H7 (cell line): ENCODE measurements at regions not wholly inside any gene's neighbourhood (a gene's known extent, or its start where the extent isn't known, plus 50 kb on each side); places are given as distances from the start of the nearest gene placed in this dataset.

ENCODE experiments used
- DNase-seq: peaks from one replicate; pipeline ENCODE4 v3.0.0; 2012
- H3K27me3 ChIP-seq: 2 replicates; pipeline ENCODE4 v1.6.0; 2011; ENCODE audit warnings: mild to moderate bottlenecking, low read length; ENCODE audit not compliant: control insufficient read depth, insufficient read depth
- H3K36me3 ChIP-seq: replicated peaks from 2 replicates; pipeline ENCODE4 v1.5.1; 2011; ENCODE audit warnings: low read length; ENCODE audit not compliant: control insufficient read depth, insufficient read depth
- H3K4me3 ChIP-seq: 2 replicates; pipeline ENCODE4 v1.5.1; 2011; ENCODE audit warnings: low read depth, mild to moderate bottlenecking, control low read depth, low read length, moderate library complexity; ENCODE audit not compliant: insufficient read depth

DNA sequence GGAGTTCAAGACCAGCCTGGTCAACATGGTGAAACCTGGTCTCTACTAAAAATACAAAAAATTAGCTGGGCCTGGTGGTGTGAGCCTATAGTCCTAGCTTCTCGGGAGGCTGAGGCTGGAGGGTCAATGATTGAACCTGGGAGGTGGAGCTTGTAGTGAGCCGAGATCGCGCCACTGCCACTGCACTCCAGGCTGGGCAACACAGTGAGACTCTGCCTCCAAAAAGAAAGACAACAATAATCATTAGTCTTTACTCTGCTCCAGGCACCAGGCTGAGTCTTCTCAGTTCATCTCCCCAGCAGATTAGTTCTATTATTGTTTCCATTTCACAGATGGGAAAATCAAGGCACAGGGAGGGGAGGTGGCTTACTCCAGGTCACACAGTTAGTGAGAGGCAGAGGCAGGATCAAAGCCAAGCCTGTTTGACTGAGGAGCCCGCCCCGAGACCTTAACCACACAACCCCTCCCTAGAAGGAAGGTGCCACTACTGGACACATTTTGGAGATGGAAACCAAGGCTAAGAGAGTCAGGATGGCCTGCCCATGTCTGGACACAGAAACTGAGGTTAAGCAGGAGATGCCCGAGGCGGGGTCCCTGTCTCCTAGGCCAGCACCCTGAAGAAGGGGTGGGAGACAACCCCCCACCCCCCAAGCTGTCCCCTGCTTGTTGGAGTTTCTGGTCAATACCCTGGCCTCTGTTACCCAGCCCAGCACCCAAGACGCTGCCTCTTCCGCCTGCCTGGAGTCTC is 75.8 kb downstream of the CEBPB start:
- Histone ChIP-seq H3K4me3 (no peak overlapping the region), H3K27me3 (no peaks in the 10 kb centered on the region), H3K36me3 (no peaks in the 10 kb centered on the region)
- no peak for DNase-seq

DNA sequence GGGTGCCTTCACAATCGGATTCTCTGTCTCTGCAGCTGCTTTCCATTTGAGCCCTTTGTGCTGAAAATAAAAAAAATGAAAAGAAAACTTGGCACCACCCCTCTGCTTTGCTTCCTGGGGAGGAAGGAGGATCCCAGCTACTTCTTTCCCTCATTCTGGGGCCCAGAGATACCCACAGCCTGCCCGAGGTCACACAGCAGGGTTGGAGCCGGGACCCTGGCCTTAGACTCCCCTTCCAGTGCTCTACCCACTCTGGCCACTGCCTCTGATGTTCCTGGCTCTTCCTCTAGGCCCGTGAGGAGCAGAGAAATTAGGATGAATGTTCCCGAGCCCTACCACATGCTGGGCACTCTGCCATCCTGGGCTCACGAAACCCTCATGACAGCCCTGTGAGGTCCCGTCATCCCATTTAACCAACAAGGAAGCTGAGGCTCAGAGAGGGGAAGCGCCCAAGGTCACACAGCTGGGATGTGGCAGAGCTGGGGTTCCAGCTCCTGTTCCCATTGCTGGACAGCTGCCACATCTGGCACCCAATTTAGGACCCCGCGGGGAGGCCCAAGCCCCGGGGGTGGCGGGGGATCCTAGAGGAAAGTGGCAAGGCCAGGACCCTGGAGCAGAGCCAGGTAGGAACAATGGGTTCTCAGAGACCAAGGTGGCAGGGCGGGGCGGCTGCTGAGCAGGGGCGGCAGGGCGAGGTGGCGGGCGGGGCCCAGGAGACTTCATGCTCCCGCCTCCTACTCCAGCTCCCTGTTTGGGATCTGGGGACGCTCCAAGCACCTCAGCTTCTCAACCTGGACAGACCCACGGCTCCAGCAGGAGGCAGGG is 76.6 kb downstream of the CEBPB start:
- Histone ChIP-seq H3K4me3 (no peak overlapping the region), H3K36me3 (no peaks in the 10 kb centered on the region), H3K27me3 (no peaks in the 10 kb centered on the region)
- peak; percentile 92 for DNase-seq

DNA sequence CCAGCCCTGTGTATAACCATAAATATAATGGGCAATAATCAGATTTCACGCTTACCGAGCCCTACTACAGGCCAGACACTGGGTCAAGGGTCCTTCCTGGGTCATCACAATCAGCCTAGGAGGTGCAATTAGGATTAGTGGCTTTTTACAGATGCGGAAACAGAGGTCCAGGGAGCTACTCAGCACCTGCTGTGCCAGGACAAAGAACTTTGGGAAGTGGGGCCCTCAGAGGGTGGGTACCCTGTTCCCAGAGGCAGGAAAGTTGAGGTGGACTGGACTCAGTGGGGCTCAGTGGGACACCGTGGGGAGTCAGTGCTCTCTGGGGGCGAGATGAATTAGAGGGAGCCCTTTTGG is 77.2 kb downstream of the CEBPB start:
- no peak for DNase-seq
- no peaks in the 10 kb centered on the region for H3K36me3 ChIP-seq
- H3K4me3 ChIP-seq, result no peak overlapping the region
- H3K27me3 ChIP-seq, result no peaks in the 10 kb centered on the region

DNA sequence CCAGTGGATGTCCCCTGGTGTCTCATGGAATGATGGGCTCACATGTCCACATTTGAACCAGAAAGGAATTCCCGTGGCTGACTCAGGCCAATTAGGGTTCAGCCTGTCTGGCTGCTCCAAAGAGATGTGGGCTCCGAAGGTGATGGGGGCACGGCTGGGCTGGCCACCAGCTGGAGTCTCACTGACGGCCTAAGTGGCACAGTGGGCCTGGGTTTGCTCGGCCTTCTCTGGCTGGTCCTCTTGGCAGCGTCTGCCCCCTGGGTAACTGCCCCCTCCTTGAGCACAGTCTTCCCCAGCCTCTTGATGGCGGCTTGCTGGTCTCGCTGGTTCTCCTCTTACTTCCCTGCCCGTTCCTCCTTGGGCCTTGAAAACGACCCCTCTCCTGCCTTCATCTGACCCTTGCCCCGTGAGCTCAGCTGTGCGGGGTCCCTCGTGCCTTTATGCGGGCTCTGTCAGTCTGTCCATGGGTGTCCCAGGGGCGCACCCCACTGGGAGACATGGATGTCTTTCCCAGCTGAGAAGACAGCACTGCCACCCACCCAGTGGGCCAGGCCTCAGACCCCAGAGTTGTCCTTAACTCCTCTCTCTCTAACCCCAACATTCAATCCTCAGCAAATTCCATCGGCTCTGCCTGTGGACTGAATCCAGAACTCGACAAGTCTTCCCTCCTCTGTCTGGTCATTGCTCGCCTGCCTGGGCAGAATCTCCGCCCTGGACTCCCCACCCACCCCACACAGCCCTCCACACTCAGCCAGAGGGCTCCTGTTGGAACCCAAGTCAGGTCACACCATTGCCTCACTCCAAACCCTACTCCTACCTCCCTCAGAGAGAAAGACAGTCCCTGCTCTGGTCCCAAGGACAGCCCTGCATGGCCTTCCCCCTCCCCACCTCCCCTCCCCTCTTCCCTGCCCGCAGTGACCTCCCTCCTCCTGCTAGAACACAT is 78.7 kb downstream of the CEBPB start:
- no peaks in the 10 kb centered on the region for H3K27me3 ChIP-seq
- no peak for DNase-seq
- no peaks in the 10 kb centered on the region for H3K36me3 ChIP-seq
- no peak overlapping the region for H3K4me3 ChIP-seq

DNA sequence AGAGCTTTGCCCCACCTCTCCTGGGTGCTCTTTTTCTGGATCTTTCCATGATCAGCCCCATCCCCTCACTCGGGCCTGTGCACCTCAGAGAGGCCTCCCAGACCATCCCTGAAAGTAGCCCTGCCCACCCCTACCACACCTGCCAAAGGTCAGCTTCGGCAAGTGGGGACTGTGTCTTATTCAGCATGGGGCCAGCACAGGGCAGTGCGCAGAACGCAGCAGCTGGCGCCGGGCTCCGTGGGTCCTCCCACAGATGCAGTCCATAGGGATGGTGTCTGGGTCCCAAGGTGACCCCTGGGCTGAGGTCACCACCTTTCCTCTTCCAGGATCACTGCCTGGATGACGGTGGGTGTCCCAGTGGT is 79.4 kb downstream of the CEBPB start:
- Histone ChIP-seq H3K36me3 (no peaks in the 10 kb centered on the region), H3K4me3 (no peak overlapping the region), H3K27me3 (no peaks in the 10 kb centered on the region)
- DNase-seq, result no peak

DNA sequence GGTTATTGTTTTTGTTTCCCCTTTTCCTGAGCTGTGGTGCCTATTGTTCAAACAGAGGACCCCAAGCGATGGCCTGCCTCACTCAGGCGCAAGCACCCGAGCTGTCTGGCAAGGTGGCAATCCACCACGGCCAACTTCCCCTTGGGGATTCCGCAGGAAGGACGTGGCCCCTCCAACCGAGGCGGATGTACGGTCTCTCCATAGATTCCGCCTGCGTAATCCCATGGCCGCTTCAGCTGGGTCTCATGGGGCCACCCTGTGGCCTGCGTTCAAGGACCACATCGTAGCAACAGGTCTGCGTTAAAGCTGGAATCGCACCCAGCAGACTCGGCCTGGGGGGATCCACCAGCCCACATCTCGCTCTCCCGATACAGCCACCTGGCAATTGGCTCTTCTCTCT is 79.9 kb downstream of the CEBPB start:
- H3K36me3 ChIP-seq, result no peaks in the 10 kb centered on the region
- H3K27me3 ChIP-seq, result no peaks in the 10 kb centered on the region
- no peak overlapping the region for H3K4me3 ChIP-seq
- no peak for DNase-seq

DNA sequence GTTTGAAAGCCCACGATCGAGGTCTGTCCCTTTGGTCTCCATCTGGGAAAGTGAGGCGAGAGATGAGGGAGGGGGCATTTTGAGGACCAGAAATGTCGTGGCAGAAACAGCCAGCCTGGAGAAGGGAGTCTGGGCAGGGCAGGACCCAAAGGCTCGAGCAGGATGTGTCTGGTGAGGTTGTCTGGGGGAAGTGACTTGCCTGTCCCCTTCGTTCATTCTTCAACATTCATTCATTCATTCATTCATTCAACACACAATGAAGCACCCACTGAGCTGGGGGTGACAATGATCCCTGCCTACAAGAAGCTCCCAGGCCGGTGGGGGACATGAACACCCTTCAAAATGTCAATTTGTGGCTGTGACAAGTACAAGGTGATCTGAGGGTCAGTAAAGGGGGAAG is 80.5 kb downstream of the CEBPB start:
- DNase-seq, result no peak
- no peak overlapping the region for H3K4me3 ChIP-seq

DNA sequence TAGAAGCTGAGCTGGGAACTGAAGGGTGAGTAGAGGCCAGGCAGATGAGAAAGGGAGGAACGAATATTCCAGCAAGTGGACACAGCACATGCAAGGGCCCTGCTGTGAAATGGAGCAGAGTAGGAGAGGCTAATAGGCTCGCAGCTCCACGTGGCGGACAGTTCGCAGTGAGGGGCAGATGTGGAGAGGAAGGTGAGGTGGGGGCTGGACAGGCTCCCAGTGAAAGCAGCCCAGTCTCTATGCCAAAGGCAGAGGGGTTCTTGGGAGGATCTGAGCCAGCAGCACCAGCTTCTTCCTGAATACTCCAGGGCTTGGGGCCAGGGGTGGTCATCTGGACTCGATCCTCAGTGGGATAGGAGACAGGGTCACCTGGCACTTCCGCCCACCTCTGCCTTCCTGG is 81.0 kb downstream of the CEBPB start:
- no peak for DNase-seq
- no peaks in the 10 kb centered on the region for H3K36me3 ChIP-seq
- no peaks in the 10 kb centered on the region for H3K27me3 ChIP-seq
- H3K4me3 ChIP-seq, result no peak overlapping the region

More for the DNA sequence above, 80.5 kb downstream of the CEBPB start:
- no peaks in the 10 kb centered on the region for H3K36me3 ChIP-seq
- H3K27me3 ChIP-seq, result no peaks in the 10 kb centered on the region

DNA sequence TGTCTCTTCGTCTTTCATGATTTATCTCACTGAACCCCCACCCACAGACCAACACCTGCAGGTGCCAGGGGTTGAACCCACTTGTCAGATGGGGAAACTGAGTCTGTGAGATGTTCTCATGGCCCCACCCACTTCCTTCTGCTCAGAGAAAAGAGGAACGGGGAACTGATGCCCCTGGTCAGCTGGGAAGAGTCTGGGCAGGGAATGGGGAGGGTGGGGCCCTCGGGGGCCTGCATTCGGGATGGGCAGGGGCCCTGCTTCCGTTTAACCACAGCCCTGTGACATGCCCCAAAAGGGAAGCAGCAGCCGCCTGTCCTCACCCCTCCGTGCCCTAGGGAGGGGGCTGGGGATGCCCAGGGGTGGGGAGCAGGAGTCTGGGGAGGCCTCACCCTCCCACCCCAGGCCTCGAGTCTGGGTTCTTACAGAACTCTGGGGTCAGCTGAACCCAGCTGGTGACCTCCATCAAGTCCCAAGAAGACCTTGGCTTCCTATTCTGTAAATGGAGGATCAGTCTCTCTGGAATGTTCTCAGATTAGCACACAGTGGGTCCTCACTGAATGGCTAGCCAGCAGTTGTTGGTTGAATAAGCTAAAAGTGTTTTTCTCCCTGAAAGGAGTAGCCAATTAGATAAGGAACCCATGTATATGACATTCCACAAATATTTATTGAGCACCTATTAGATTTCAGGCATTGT is 81.5 kb downstream of the CEBPB start:
- H3K36me3 ChIP-seq, result no peaks in the 10 kb centered on the region
- H3K4me3 ChIP-seq, result no peak overlapping the region
- H3K27me3 ChIP-seq, result no peaks in the 10 kb centered on the region
- DNase-seq, result no peak

DNA sequence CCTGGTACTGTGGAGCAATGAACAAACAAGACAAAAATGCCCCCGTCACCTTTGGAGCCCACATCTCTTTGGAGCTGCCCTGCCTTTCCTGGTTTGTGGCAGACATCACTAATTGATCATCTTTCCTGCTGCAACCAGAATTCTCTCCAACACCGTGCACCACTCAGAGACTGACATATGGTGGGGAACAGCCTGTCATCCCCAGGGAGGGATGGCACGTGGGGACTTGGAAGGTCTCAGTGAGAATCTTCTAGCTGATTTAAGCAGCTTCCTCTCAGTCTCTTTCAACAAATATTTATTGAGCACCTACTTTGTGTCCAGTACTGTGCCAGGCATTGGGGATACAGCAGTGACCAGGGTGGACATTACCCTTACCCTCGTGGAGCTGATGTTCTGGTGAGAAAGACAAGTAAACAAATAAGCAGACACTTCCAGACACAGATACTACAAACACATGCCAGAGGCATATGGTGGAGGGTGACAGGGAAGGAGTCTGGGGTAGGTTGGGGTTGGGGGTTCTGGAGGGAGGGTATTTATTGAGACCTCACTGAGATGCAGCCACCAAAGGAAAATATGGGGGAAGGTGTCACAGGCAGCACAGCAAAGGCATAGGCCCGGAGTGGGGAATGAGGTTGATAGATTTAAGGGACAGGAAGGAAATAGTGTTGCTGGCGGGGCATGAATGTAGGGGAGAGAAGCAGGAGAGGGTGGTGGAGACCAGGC is 82.3 kb downstream of the CEBPB start:
- H3K36me3 ChIP-seq, result no peaks in the 10 kb centered on the region
- no peak overlapping the region for H3K4me3 ChIP-seq
- H3K27me3 ChIP-seq, result no peaks in the 10 kb centered on the region
- DNase-seq, result no peak

DNA sequence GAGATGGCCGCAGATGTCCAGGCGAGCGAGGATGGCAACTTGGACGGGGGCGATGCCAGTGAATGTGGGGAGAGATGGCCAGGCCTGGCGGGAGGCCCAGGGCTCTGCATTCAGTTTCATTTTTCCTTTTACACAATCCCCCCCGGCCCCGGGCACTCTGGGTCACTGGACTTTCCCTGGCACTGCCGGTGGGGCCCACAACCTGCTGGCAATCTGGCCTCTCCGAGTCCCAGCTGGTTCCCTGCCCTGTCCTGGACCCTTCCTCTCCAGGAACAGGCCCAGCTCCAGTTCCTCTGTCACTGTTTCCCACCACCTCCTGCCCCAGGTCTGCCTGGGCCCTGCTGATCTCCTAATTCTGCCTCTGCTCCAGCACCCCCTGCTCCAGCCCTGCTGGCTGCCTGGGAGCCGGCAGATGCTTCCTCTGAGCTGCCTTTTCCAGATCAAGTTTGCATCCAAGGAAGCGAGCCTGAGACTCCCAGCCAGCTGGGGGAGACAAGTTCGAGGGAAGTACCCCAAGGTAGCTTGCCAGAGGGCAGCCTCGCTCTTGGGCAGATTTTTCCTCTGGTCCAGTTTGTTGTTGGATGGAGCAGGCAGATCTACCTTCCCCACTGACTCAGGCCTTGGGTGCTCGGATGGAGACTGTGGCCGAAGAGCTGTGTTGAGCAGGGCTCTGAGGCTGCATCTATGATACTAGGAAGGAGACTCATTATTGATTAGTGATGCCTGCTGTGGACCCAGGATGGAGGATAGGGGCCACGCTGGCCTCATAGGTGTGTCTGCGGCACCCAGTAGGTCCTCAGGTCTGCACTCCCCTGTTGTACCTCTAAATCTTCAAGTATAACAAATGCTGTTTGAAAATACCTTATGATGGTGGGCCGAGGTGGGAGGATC is 83.2 kb downstream of the CEBPB start:
- H3K4me3 ChIP-seq, result no peak overlapping the region
- DNase-seq, result no peak
- no peaks in the 10 kb centered on the region for H3K36me3 ChIP-seq
- H3K27me3 ChIP-seq, result no peaks in the 10 kb centered on the region

DNA sequence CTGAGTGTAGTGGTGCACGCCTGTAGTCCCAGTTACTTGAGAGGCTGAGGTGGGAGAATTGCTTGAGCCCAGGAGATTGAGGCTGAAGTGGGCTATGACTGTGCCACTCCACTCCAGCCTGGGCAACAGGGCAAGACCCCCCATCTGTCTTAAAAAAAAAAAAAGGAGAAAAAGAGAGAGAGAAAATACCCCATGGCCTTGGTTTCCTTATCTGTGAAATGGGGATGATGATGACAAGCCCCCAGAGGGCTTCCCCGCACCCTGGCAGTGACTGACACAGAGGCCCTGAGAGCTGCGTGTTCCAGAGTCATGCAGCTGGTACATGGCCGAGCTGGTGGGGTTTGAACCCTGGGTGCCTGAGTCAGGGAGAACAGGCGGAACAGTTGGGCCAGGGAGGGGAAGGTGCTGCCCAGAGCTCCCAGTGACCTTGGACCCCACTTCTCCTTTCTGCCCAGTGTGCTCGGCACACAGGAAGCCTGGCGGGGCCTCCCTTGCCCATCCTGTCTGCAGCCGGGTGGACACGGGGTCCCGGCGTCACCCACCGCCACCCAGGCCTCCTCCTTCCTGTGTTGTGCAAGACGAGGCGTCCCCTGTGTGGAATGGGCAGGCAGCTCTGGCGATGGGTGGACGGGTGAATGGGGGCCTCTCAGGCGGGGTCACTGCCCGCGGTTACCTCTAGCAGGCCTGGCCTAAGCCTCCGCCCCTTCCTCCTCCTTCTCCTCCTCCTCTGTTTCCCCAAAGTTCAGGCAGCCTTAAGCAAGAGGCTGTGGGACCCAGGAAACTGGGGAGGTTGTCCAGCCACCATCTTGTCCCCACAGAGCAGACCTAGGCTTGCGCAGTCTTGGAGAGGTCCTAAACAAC is 84.2 kb downstream of the CEBPB start:
- Histone ChIP-seq H3K4me3 (no peak overlapping the region), H3K36me3 (no peaks in the 10 kb centered on the region), H3K27me3 (no peaks in the 10 kb centered on the region)
- DNase-seq, result no peak
